Lower lobe of right lung (tissue), 2 donors: ENCODE measurements at regions not wholly inside any gene's neighbourhood (a gene's known extent, or its start where the extent isn't known, plus 50 kb on each side); places are given as distances from the start of the nearest gene placed in this dataset.

ENCODE experiments used
- ATAC-seq, 2 donors: fragments of 200-7000 bp; cut with Tn5 transposase; one replicate each; pipeline ENCODE4 v1.9.1; 2020 to 2022; ENCODE audit warnings: mild to moderate bottlenecking in 2 of 2, moderate library complexity in 2 of 2
- DNase-seq: peaks from one replicate; pipeline ENCODE4 v3.0.0-alpha.2; 2020
- H3K27ac ChIP-seq: fragments of 200-600 bp; one replicate; pipeline ENCODE4 v1.8.0; 2022
- H3K27me3 ChIP-seq: fragments of 200-600 bp; one replicate; pipeline ENCODE4 v1.8.0; 2022; ENCODE audit warnings: low read depth
- H3K36me3 ChIP-seq: fragments of 200-600 bp; one replicate; pipeline ENCODE4 v1.8.0; 2022; ENCODE audit warnings: mild to moderate bottlenecking
- H3K4me1 ChIP-seq: fragments of 200-600 bp; one replicate; pipeline ENCODE4 v1.8.0; 2022
- H3K4me3 ChIP-seq: fragments of 200-600 bp; one replicate; pipeline ENCODE4 v1.8.0; 2022; ENCODE audit warnings: mild to moderate bottlenecking
- H3K9me3 ChIP-seq: fragments of 200-600 bp; one replicate; pipeline ENCODE4 v1.8.0; 2022
- CTCF ChIP-seq: fragments of 200-600 bp; IDR thresholded peaks from one replicate; pipeline ENCODE4 v1.8.0; 2022; ENCODE audit warnings: antibody characterized with exemption, mild to moderate bottlenecking
- intact Hi-C: fragments of 100-400 bp; cut with DNase I; formaldehyde crosslinking; loops from one replicate; pipeline ENCODE4 v1.11.0; 2022
- donor health status: DM: no; HTN: yes; CAD: no; lungs with severe emphysema.

- no peak for TF ChIP-seq CTCF
- intact Hi-C loops: no loop called here
- Histone ChIP-seq H3K27ac (no peak overlapping the region), H3K36me3 (no peaks in the 10 kb centered on the region), H3K4me1 (no peaks in the 10 kb centered on the region), H3K4me3 (no peak overlapping the region), H3K27me3 (no peaks in the 10 kb centered on the region), H3K9me3 (no peaks in the 10 kb centered on the region)
- ATAC-seq (no peak), DNase-seq (no peak)
Observed at GRCh38 chr4:125522992-125523391, 208.2 kb downstream of the FAT4 start.

- DNase-seq: no peak
- H3K4me1 ChIP-seq: no peaks in the 10 kb centered on the region
- no peak overlapping the region for H3K4me3 ChIP-seq
- no peak overlapping the region for H3K27ac ChIP-seq
- intact Hi-C loops: no loop called here
- no peak for ATAC-seq
- no peaks in the 10 kb centered on the region for H3K27me3 ChIP-seq
- TF ChIP-seq CTCF: no peak
- no peaks in the 10 kb centered on the region for H3K36me3 ChIP-seq
- no peaks in the 10 kb centered on the region for H3K9me3 ChIP-seq
Observed at GRCh38 chr4:125526420-125526819, 211.7 kb downstream of the FAT4 start.

GRCh38 chr4:125527681-125528080, 212.9 kb downstream of the FAT4 start:
- intact Hi-C loops: no loop called here
- no peak for TF ChIP-seq CTCF
- Histone ChIP-seq H3K4me3 (no peak overlapping the region), H3K4me1 (no peaks in the 10 kb centered on the region), H3K27ac (no peak overlapping the region), H3K27me3 (no peaks in the 10 kb centered on the region), H3K36me3 (no peaks in the 10 kb centered on the region), H3K9me3 (no peaks in the 10 kb centered on the region)
- no peak for DNase-seq
- no peak for ATAC-seq

- intact Hi-C loops: no loop called here
- Histone ChIP-seq H3K9me3 (no peaks in the 10 kb centered on the region), H3K27ac (no peak overlapping the region), H3K4me1 (no peaks in the 10 kb centered on the region), H3K4me3 (no peak overlapping the region), H3K27me3 (no peaks in the 10 kb centered on the region), H3K36me3 (no peaks in the 10 kb centered on the region)
- no peak for DNase-seq
- ATAC-seq: no peak
- no peak for TF ChIP-seq CTCF
Observed at GRCh38 chr4:125529071-125529470, 214.3 kb downstream of the FAT4 start.

- Histone ChIP-seq H3K27ac (no peak overlapping the region), H3K9me3 (peaks cover 8% of the 10 kb centered on the region), H3K4me1 (no peaks in the 10 kb centered on the region), H3K36me3 (no peaks in the 10 kb centered on the region), H3K27me3 (no peaks in the 10 kb centered on the region), H3K4me3 (no peak overlapping the region)
- intact Hi-C loops: no loop called here
- ATAC-seq (peak in 1 of 2 donors; percentile 45), DNase-seq (no peak)
- no peak for TF ChIP-seq CTCF
Observed at GRCh38 chr4:125538670-125539069, 223.9 kb downstream of the FAT4 start.

GRCh38 chr4:125539691-125540090, 224.9 kb downstream of the FAT4 start:
- peaks cover 8% of the 10 kb centered on the region for H3K9me3 ChIP-seq
- intact Hi-C loops: no loop called here
- H3K27me3 ChIP-seq: no peaks in the 10 kb centered on the region
- TF ChIP-seq CTCF: no peak
- DNase-seq (no peak), ATAC-seq (no peak)
- no peak overlapping the region for H3K27ac ChIP-seq
- H3K36me3 ChIP-seq: no peaks in the 10 kb centered on the region
- H3K4me1 ChIP-seq: no peaks in the 10 kb centered on the region
- H3K4me3 ChIP-seq: no peak overlapping the region
